ENCODE measurements at regions not wholly inside any gene's neighbourhood (a gene's known extent, or its start where the extent isn't known, plus 50 kb on each side); places are given as distances from the start of the nearest gene placed in this dataset.

- no peak overlapping the region for H3K4me3 ChIP-seq
- no peaks in the 10 kb centered on the region for H3K27me3 ChIP-seq
- H3K27ac ChIP-seq = no peak overlapping the region
- no peaks in the 10 kb centered on the region for H3K36me3 ChIP-seq
- no peaks in the 10 kb centered on the region for H3K9me3 ChIP-seq
- no peak for DNase-seq (ENCODE audit: low spot score in 2 of 2)
- peaks cover 31% of the 10 kb centered on the region for H3K4me1 ChIP-seq
- TF ChIP-seq CTCF (IDR thresholded peaks at IDR 0.05) (peak; percentile 87 to 89), POLR2AphosphoS5 (IDR thresholded peaks at IDR 0.05) (no peak), EP300 (IDR thresholded peaks at IDR 0.05) (no peak)
- WGBS = 38% methylated on average over 13 of the region's 13 CpGs
Measured at GRCh38 chr6:138588805-138589434, 89.6 kb upstream of the NHSL1 start.

- Histone ChIP-seq H3K9me3 (no peaks in the 10 kb centered on the region), H3K27me3 (no peaks in the 10 kb centered on the region), H3K36me3 (peaks cover 2% of the 10 kb centered on the region), H3K27ac (no peak overlapping the region), H3K4me1 (peaks cover 37% of the 10 kb centered on the region), H3K4me3 (no peak overlapping the region)
- WGBS = 27% methylated on average over 3 of the region's 3 CpGs
- peak; percentile 61 to 77 for TF ChIP-seq CTCF (IDR thresholded peaks at IDR 0.05)
- TF ChIP-seq POLR2AphosphoS5 (IDR thresholded peaks at IDR 0.05) = no peak
- no peak for TF ChIP-seq POLR2A (IDR thresholded peaks at IDR 0.05)
- no peak for TF ChIP-seq EP300 (IDR thresholded peaks at IDR 0.05)
- peak in 1 of 2 donors; percentile 72 for DNase-seq (ENCODE audit: low spot score in 2 of 2)
Measured at GRCh38 chr6:138590796-138591709, 91.8 kb upstream of the NHSL1 start.

- no peaks in the 10 kb centered on the region for H3K9me3 ChIP-seq
- no peak for DNase-seq (ENCODE audit: low spot score in 2 of 2)
- peaks cover 37% of the 10 kb centered on the region for H3K4me1 ChIP-seq
- H3K4me3 ChIP-seq = peak overlapping the region; percentile 12
- 47% methylated on average over 1 of the region's 1 CpG for WGBS
- no peak for TF ChIP-seq POLR2A (IDR thresholded peaks at IDR 0.05)
- TF ChIP-seq CTCF (IDR thresholded peaks at IDR 0.05) = no peak
- TF ChIP-seq POLR2AphosphoS5 (IDR thresholded peaks at IDR 0.05) = no peak
- no peak for TF ChIP-seq EP300 (IDR thresholded peaks at IDR 0.05)
- H3K36me3 ChIP-seq = peaks cover 2% of the 10 kb centered on the region
- peak overlapping the region; percentile 70 for H3K27ac ChIP-seq
- H3K27me3 ChIP-seq = no peaks in the 10 kb centered on the region
Measured at GRCh38 chr6:138592749-138593123, 93.4 kb upstream of the NHSL1 start.

- Histone ChIP-seq H3K27me3 (no peaks in the 10 kb centered on the region), H3K27ac (peak overlapping the region; percentile 70), H3K4me3 (peak overlapping the region; percentile 12), H3K4me1 (peaks cover 37% of the 10 kb centered on the region), H3K9me3 (no peaks in the 10 kb centered on the region), H3K36me3 (peaks cover 2% of the 10 kb centered on the region)
- TF ChIP-seq POLR2AphosphoS5 (IDR thresholded peaks at IDR 0.05) = peak in 2 of 3 donors; percentile 31 to 35
- no peak for TF ChIP-seq EP300 (IDR thresholded peaks at IDR 0.05)
- 3% methylated on average over 12 of the region's 12 CpGs for WGBS
- DNase-seq (ENCODE audit: low spot score in 2 of 2) = peak in 1 of 2 donors; percentile 76
Measured at GRCh38 chr6:138593124-138593877, 94.0 kb upstream of the NHSL1 start.

- no peak overlapping the region for H3K4me3 ChIP-seq
- H3K27ac ChIP-seq = peak overlapping the region; percentile 70
- peaks cover 29% of the 10 kb centered on the region for H3K4me1 ChIP-seq
- no peaks in the 10 kb centered on the region for H3K27me3 ChIP-seq
- 68% methylated on average over 9 of the region's 9 CpGs for WGBS
- TF ChIP-seq EP300 (IDR thresholded peaks at IDR 0.05) = no peak
- TF ChIP-seq POLR2AphosphoS5 (IDR thresholded peaks at IDR 0.05) = no peak
- no peak for TF ChIP-seq POLR2A (IDR thresholded peaks at IDR 0.05)
- no peak for TF ChIP-seq CTCF (IDR thresholded peaks at IDR 0.05)
- H3K36me3 ChIP-seq = peaks cover 2% of the 10 kb centered on the region
- DNase-seq (ENCODE audit: low spot score in 2 of 2) = no peak
- no peaks in the 10 kb centered on the region for H3K9me3 ChIP-seq
Measured at GRCh38 chr6:138593909-138594757, 94.8 kb upstream of the NHSL1 start.

Measured in suprapubic skin (tissue), 4 donors.